Lower leg skin (tissue), 3 donors: ENCODE measurements at regions not wholly inside any gene's neighbourhood (a gene's known extent, or its start where the extent isn't known, plus 50 kb on each side); places are given as distances from the start of the nearest gene placed in this dataset.

Source experiments
- POLR2A ChIP-seq, 2 donors: fragments of 450-650 bp; IDR thresholded peaks; one replicate each; pipeline ENCODE4 v1.6.1; 2016 to 2017; ENCODE audit warnings: antibody characterized with exemption in 2 of 2, mild to moderate bottlenecking in 1 of 2, moderate library complexity in 1 of 2
- TF ChIP-seq, protein P1 (sequence below), 3 donors: fragments of 450-650 bp; IDR thresholded peaks; one replicate each; pipeline ENCODE4 v1.5.1; 2016; ENCODE audit warnings: antibody characterized with exemption in 3 of 3, mild to moderate bottlenecking in 3 of 3, moderate library complexity in 2 of 3

DNA sequence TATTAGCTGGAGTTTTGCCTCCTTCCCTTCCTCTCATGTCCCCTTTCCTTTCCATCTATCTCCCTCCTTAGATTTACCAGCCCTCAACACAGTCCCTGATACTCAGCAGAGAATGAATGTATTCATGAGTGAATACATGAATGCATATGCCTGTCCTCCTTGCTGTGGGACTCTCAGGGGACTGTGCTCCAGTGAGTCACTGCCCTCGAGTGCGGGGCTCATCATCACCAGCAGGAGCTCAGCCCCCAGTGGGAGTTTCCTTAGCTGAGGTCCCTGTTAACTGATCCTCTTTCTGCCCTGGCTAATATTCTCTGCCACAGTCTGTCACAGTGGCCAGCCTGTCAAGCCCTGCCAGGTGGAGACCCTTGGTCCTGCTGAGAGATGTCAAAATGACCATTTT is 104.9 kb upstream of the LHCGR start:
- TF ChIP-seq, protein P1, sequence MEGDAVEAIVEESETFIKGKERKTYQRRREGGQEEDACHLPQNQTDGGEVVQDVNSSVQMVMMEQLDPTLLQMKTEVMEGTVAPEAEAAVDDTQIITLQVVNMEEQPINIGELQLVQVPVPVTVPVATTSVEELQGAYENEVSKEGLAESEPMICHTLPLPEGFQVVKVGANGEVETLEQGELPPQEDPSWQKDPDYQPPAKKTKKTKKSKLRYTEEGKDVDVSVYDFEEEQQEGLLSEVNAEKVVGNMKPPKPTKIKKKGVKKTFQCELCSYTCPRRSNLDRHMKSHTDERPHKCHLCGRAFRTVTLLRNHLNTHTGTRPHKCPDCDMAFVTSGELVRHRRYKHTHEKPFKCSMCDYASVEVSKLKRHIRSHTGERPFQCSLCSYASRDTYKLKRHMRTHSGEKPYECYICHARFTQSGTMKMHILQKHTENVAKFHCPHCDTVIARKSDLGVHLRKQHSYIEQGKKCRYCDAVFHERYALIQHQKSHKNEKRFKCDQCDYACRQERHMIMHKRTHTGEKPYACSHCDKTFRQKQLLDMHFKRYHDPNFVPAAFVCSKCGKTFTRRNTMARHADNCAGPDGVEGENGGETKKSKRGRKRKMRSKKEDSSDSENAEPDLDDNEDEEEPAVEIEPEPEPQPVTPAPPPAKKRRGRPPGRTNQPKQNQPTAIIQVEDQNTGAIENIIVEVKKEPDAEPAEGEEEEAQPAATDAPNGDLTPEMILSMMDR (IDR thresholded peaks at IDR 0.05): no peak
- no peak for TF ChIP-seq POLR2A (IDR thresholded peaks at IDR 0.05)
